GM12875 (cell line): ENCODE measurements at regions not wholly inside any gene's neighbourhood (a gene's known extent, or its start where the extent isn't known, plus 50 kb on each side); places are given as distances from the start of the nearest gene placed in this dataset.
"Not testable (repeated sequence)": the region's sequence is repeated elsewhere in the genome, so short reads cannot be mapped to it uniquely, and the experiment has no call there.

Experiments used
- H3K4me3 ChIP-seq: one replicate; pipeline ENCODE4 v1.5.1; 2011; ENCODE audit warnings: low read depth, low read length, control low read depth
- TF ChIP-seq, protein P1 (sequence below): IDR thresholded peaks from 2 replicates; pipeline ENCODE4 v1.5.1; 2011; ENCODE audit warnings: low read depth, mild to moderate bottlenecking, control low read depth, inconsistent platforms, low read length, moderate library complexity, borderline replicate concordance; ENCODE audit not compliant: insufficient read depth

- H3K4me3 ChIP-seq: no peak overlapping the region
- TF ChIP-seq, protein P1, sequence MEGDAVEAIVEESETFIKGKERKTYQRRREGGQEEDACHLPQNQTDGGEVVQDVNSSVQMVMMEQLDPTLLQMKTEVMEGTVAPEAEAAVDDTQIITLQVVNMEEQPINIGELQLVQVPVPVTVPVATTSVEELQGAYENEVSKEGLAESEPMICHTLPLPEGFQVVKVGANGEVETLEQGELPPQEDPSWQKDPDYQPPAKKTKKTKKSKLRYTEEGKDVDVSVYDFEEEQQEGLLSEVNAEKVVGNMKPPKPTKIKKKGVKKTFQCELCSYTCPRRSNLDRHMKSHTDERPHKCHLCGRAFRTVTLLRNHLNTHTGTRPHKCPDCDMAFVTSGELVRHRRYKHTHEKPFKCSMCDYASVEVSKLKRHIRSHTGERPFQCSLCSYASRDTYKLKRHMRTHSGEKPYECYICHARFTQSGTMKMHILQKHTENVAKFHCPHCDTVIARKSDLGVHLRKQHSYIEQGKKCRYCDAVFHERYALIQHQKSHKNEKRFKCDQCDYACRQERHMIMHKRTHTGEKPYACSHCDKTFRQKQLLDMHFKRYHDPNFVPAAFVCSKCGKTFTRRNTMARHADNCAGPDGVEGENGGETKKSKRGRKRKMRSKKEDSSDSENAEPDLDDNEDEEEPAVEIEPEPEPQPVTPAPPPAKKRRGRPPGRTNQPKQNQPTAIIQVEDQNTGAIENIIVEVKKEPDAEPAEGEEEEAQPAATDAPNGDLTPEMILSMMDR: no peak
These were observed 133.0 kb upstream of the PZP start for GRCh38 chr12:9341260-9341585.

DNA sequence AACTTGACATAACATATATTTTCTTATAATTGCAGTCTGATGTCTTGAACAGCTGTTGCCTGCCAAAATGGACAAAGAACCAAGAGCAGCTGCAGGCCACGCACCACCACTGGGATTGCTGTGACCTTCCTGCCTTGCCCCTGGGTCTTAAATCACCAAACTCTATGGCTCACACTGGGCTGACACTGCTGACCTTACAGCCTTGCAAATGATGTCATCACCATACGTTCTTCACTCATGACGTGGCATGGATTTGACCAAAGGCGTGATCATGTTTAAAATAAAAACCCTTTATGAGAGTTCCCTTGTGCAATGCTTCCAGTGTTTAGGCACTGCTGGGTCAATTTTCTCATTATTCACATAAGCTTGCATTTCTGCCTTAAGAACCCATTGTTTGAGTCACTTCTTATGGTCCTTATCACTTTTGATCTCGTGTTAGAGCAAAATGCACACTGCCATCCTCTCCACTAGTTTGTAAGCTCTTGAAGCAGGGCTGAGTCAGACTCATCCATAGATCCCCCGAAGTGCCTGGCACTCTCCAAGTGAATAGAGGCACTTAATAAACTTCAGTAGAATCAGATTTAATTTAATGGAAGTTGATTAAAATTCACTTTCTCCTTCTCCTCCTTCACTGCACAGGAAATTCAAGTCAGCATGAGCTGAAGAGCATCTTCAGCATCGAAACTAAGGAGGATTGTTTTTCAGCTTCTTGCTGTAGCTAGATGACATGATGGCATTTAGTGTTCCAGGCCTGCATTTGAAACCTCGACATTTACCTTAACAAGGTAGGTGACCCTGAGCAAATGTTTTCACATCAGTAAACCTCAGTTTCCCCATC, 132.4 kb upstream of the PZP start:
- TF ChIP-seq, protein P1: no peak
- no peak overlapping the region for H3K4me3 ChIP-seq

DNA sequence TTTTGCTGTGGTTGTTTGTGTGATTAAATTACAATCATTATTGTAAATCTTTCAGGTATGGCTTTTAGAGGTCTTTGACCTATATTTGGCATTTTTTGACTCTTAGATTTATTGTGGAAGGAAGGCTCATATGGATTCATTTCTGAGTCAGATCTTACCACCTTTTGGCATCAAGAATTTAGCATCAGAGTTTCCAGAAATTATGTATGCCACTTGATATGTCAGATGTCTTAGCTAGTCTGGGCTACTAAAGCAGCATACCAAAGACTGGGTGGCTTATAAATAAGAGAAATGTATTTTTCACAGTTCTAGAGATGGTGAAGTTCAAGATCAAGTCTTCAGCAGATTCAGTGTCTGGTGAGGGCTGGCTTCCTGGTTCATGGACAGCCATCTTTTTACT, 129.5 kb upstream of the PZP start:
- TF ChIP-seq, protein P1: no peak
- no peak overlapping the region for H3K4me3 ChIP-seq

DNA sequence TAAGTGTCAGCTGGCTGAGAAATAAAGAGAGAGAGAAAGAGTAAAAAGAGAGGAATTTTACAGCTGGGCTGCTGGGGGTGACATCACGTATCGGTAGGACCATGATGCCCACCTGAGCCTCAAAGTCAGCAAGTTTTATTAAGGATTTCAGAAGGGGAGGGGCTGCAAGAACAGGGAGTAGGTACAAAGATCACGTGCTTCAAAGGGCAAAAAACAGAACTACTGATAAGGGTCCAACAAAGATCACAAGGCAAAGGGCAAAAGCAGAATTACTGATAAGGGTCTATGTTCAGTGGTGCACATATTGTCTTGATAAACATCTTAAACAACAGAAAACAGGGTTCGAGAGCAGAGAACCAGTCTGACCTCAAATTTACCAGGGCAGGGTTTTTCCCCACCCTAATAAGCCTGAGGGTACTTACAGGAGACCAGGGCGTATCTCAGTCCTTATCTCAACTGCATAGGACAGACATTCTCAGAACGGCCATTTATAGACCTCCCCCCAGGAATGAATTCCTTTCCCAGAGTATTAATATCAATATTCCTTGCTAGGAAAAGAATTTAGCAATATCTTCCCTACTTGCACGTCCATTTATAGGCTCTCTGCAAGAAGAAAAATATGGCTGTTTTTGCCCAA, 128.3 kb upstream of the PZP start:
- not testable (repeated sequence) for H3K4me3 ChIP-seq

- TF ChIP-seq, protein P1: no peak
- no peak overlapping the region for H3K4me3 ChIP-seq
These were observed 127.7 kb upstream of the PZP start for GRCh38 chr12:9335867-9336266.

- H3K4me3 ChIP-seq: no peak overlapping the region
- TF ChIP-seq, protein P1: no peak
These were observed 126.8 kb upstream of the PZP start for GRCh38 chr12:9334964-9335363.

GRCh38 chr12:9334041-9334692, 126.0 kb upstream of the PZP start:
- H3K4me3 ChIP-seq: no peak overlapping the region
- TF ChIP-seq, protein P1: no peak
